RWPE1 (cell line): ENCODE measurements at regions not wholly inside any gene's neighbourhood (a gene's known extent, or its start where the extent isn't known, plus 50 kb on each side); places are given as distances from the start of the nearest gene placed in this dataset.

ENCODE experiments used
- CTCF ChIA-PET: fragments of 350-600 bp; sonication (Branson Sonifier 250); formaldehyde crosslinking; extraction: SDS; loops from one replicate; lab custom pipeline; 2021; lab: Yijun Ruan, JAX
- POLR2A ChIA-PET: fragments of 400-600 bp; formaldehyde crosslinking; extraction: SDS; loops from one replicate; lab custom pipeline; 2020; ENCODE audit warnings: antibody characterized with exemption; ENCODE audit not compliant: low non-redundant PET; lab: Yijun Ruan, JAX
- DNase-seq: peaks from one replicate; pipeline ENCODE4 v3.0.0; 2012; ENCODE audit warnings: low spot score
- H3K27ac ChIP-seq: fragments of 450-650 bp; 2 replicates; pipeline ENCODE4 v1.5.1; 2017
- TF ChIP-seq, protein P1 (sequence below): fragments of 450-650 bp; conservative IDR thresholded peaks from 2 replicates; pipeline ENCODE4 v1.5.1; 2017; ENCODE audit warnings: low read depth, mild to moderate bottlenecking

DNA sequence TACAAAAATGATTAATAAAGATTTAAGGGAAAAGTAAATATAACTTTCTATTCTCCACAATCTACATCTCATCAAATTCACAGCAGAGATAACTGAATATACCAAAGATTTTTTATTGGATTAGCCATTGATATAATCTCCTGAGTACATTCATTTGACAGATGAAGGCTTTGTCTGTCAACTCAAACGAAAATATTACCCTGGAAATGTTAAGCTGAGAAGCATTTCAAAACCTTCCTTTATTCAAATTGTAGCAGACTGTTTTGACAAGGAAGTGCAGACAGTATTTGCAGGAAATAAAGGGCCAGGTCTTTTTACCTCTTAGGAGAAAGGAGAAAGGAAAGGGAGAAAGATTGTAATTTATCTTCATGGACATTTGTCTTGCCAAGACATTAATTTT, 473.5 kb downstream of the TMEM182 start:
- ChIA-PET POLR2A (no interaction called here), CTCF (interaction anchor here (0.6 kb wide), 1 partner anchor 65 kb away, joined by 3 read pairs; no protein-coding TSS in a partner anchor)
- DNase-seq, result no peak
- TF ChIP-seq, protein P1, sequence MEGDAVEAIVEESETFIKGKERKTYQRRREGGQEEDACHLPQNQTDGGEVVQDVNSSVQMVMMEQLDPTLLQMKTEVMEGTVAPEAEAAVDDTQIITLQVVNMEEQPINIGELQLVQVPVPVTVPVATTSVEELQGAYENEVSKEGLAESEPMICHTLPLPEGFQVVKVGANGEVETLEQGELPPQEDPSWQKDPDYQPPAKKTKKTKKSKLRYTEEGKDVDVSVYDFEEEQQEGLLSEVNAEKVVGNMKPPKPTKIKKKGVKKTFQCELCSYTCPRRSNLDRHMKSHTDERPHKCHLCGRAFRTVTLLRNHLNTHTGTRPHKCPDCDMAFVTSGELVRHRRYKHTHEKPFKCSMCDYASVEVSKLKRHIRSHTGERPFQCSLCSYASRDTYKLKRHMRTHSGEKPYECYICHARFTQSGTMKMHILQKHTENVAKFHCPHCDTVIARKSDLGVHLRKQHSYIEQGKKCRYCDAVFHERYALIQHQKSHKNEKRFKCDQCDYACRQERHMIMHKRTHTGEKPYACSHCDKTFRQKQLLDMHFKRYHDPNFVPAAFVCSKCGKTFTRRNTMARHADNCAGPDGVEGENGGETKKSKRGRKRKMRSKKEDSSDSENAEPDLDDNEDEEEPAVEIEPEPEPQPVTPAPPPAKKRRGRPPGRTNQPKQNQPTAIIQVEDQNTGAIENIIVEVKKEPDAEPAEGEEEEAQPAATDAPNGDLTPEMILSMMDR, result no peak
- H3K27ac ChIP-seq, result no peak overlapping the region

DNA sequence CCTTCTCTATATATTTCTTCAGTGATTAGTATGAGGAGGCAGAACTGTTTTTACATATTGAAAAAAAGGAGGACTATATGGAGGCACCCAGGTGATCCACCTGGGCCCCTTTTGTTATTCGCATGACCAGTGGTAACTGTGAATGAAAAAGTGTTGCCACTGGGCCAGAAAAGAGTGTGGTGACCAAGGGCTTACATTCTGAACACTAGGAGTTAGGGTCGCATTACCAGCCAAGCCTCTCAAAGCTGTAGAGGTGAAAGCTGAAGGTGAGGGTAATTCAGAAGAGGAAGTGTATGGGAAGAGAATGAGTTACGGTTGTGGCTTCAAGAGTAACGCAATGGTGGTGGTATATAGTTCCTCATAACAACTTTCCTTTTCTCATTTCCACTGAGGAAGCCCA, 487.6 kb downstream of the TMEM182 start:
- TF ChIP-seq, protein P1, result no peak
- no peak overlapping the region for H3K27ac ChIP-seq
- no peak for DNase-seq
- CTCF ChIA-PET, result interaction anchor here (0.6 kb wide), 1 partner anchor 887 kb away, joined by 3 read pairs; no protein-coding TSS in a partner anchor
- POLR2A ChIA-PET, result no interaction called here

DNA sequence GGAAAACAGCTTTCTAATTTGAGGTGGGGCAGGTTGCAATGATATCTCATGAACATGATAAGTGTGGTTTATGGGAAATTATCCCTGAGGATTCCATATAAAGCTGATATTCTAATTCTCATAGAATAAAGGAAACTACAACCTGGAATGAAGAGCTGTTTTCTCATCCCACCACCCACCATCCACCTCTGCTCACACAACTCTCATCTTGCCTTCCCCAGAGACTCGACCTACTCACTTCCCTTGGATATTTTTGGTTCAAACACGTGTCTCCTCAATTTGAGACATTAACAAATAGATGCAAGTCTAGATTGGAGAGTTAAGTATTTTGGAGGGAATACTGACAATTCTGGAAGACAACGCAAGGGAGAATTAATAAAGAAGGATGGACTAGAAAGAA, 490.9 kb downstream of the TMEM182 start:
- no peak overlapping the region for H3K27ac ChIP-seq
- CTCF ChIA-PET, result no interaction called here
- DNase-seq, result no peak
- POLR2A ChIA-PET, result no interaction called here
- TF ChIP-seq, protein P1, result no peak

DNA sequence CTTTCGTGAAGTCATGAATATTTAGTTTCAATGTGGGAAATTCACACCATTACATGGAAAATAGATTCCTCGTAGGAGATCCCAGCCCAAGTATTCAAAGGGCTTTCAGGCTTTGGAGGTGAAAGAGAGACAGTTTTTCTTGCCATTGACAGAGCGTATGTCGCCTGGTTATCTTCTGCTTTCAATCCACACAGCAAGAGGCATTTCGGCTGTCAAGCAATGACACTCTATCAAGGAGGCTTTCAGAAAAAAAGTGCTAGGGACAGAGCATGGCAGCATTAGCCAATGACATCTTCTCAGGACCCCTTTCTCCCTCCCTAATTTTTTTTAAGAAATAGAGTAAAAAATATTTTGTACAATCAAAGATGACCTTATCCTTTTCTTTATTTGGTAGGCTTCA, 492.8 kb downstream of the TMEM182 start:
- ChIA-PET POLR2A (no interaction called here), CTCF (no interaction called here)
- TF ChIP-seq, protein P1, result no peak
- no peak overlapping the region for H3K27ac ChIP-seq
- DNase-seq, result no peak

DNA sequence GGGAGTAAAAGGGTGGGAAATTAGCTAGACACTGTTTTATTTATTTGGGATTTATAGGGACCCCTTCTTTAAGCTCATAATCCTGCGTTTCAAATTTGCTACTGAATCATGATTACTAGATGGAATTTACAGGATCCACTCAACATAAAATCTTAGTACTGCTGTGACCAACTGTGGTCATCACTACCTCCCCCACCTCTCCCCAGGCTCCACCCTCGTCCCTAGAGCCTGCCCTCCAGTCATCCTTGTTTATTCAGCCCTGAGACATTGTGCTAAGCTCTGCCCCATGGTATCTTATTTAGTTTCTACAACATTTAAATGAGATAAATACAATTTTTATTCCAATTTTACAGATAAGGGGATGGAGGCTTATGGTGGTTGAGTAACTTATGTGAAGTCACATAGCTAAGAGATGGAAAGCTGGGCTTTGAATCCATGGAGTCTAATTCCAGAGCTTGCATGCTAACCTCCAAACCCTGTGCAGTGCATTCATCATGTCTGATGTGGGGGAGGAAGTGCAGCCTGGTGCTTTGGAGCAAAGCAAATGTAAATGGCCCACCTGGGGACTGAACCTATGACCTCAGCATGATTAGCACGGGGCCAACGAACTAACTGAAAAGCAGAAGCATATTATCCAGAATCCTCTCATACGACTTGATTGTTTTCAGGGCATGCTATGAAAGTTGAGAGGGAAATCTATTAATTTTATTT, 502.4 kb downstream of the TMEM182 start:
- DNase-seq, result no peak
- H3K27ac ChIP-seq, result no peak overlapping the region
- ChIA-PET POLR2A (no interaction called here), CTCF (interaction anchor here (0.6 kb wide), 1 partner anchor 446 kb away, joined by 3 read pairs; no protein-coding TSS in a partner anchor)
- TF ChIP-seq, protein P1, result no peak

DNA sequence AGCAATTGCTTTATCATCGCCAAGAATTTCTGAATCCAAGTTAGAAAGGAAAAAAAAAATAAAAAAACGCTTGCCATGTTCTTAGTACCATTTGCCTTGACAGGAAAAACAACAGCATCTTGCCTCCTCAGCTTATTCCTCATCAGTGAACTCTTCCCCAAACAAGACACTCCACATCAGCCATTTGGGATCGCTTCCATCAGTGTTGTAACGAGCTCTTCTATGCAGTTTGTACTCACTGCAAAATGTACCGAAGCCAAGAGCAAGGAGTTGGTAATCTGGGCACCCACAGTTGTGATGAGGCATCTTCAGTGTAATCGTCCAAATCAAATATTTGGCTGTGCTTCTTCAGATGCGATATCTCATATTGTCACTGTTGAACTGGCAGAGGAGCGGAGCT, 503.7 kb downstream of the TMEM182 start:
- ChIA-PET CTCF (no interaction called here), POLR2A (no interaction called here)
- DNase-seq, result no peak

More for the DNA sequence above, 503.7 kb downstream of the TMEM182 start:
- TF ChIP-seq, protein P1, result no peak
- no peak overlapping the region for H3K27ac ChIP-seq
